ENCODE measurements at regions not wholly inside any gene's neighbourhood (a gene's known extent, or its start where the extent isn't known, plus 50 kb on each side); places are given as distances from the start of the nearest gene placed in this dataset.

DNA sequence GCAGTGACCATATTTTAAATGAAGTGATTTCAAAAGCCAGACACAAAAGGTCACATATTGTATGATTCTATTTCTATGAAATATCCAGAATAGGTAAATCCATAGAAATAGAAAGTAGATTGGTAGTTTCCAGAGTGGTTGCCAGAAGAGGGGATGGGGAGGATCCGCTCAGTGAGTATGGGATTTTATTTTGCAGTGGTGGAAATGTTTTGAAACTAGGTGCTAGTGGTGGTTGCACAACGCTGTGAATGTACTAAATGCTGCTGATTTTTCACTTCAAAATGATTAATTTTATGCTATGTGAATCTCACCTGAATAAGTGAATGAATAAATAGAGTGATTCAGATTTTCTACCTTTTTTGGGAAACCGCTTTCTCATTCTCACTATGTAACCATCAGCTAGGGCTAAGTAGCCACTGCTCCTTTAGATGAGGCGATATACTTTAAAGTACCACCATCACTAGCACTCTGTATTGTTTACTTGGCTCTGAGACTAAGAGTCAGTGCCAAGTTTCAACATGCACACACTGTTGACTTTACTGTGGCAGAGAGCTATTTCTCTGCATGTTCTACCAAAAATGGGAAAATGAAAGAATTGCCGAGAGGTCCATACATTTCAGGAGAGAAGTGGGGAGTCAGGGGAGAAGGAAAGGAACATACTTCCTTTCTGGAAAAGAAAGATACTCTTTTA is 90.7 kb upstream of the GOLIM4 start:
- no peaks in the 10 kb centered on the region for H3K27me3 ChIP-seq (ENCODE audit: insufficient read depth, low read length)
- no peak overlapping the region for H3K4me3 ChIP-seq (ENCODE audit: low read length)
- no peaks in the 10 kb centered on the region for H3K9me3 ChIP-seq (ENCODE audit: low read depth, low read length)
- H3K4me1 ChIP-seq (ENCODE audit: insufficient read depth, low read length), result no peaks in the 10 kb centered on the region

- Histone ChIP-seq H3K27me3 (ENCODE audit: insufficient read depth, low read length) (no peaks in the 10 kb centered on the region), H3K4me3 (ENCODE audit: low read length) (no peak overlapping the region), H3K9me3 (ENCODE audit: low read depth, low read length) (no peaks in the 10 kb centered on the region), H3K4me1 (ENCODE audit: insufficient read depth, low read length) (no peaks in the 10 kb centered on the region)
Measured at GRCh38 chr3:168183774-168184173, 88.0 kb upstream of the GOLIM4 start.

DNA sequence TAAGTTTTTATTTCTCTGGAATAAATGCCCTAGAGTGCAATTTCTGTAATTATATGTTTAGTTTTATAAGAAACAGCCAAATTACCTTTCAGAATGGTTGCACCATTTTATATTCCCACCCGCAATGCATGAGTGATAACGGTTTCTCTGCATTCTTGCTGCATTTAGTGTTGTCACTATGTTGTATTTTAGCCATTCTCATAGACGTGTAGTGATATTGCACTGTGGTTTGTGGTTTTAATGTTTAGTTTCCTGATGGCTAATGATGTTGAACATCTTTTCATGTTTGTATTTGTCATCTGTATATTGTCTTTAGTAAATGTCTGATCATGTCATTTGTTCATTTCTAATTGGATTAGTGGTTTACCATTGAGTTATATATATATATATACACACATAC is 73.0 kb upstream of the GOLIM4 start:
- no peaks in the 10 kb centered on the region for H3K27me3 ChIP-seq (ENCODE audit: insufficient read depth, low read length)
- no peak overlapping the region for H3K4me3 ChIP-seq (ENCODE audit: low read length)
- no peaks in the 10 kb centered on the region for H3K9me3 ChIP-seq (ENCODE audit: low read depth, low read length)
- no peaks in the 10 kb centered on the region for H3K4me1 ChIP-seq (ENCODE audit: insufficient read depth, low read length)

- Histone ChIP-seq H3K27me3 (ENCODE audit: insufficient read depth, low read length) (no peaks in the 10 kb centered on the region), H3K4me3 (ENCODE audit: low read length) (no peak overlapping the region), H3K9me3 (ENCODE audit: low read depth, low read length) (no peaks in the 10 kb centered on the region), H3K4me1 (ENCODE audit: insufficient read depth, low read length) (no peaks in the 10 kb centered on the region)
Measured at GRCh38 chr3:168165390-168166269, 69.9 kb upstream of the GOLIM4 start.

DNA sequence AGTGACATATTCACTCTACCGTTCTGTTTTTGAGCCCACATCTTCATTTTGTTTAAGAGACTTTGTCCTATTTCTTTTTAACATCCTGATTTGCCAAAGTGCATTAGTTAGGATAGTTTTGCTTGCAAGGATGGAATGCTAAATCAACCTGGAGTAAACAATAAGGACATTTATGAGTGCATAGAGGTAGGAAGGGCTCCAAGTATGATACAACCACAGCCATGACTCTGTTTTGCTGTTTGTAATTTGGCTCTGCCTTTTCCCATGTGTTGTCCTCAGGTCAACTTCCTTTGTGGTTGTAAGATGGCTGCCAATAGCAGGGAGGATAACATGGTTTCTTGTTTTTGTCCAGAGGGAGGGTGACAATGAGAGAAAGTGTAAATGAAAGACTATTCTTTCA is 66.4 kb upstream of the GOLIM4 start:
- Histone ChIP-seq H3K27me3 (ENCODE audit: insufficient read depth, low read length) (no peaks in the 10 kb centered on the region), H3K4me3 (ENCODE audit: low read length) (no peak overlapping the region), H3K4me1 (ENCODE audit: insufficient read depth, low read length) (no peaks in the 10 kb centered on the region), H3K9me3 (ENCODE audit: low read depth, low read length) (no peaks in the 10 kb centered on the region)

DNA sequence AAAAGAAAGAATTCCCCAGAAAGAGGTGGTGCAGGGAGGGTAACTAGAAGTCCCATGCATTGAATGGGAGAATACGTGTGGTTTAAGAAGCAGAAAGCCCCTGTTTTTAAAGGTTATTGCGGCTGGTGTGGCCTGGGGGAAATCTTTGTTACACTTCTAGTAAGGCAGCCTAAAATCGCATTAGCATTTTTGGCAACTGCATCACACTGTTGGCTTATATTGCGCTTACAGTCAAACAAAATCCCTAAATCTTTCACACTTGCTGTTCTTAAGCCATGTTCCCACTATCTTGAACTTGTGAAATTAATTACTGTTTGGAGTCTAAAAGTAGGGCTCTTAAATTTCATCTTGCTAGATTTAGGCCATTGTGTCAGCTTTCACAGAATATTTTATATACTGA is 66.0 kb upstream of the GOLIM4 start:
- no peak overlapping the region for H3K4me3 ChIP-seq (ENCODE audit: low read length)
- no peaks in the 10 kb centered on the region for H3K4me1 ChIP-seq (ENCODE audit: insufficient read depth, low read length)
- H3K9me3 ChIP-seq (ENCODE audit: low read depth, low read length), result no peaks in the 10 kb centered on the region
- no peaks in the 10 kb centered on the region for H3K27me3 ChIP-seq (ENCODE audit: insufficient read depth, low read length)

GRCh38 chr3:168157903-168158302 is 62.2 kb upstream of the GOLIM4 start:
- Histone ChIP-seq H3K9me3 (ENCODE audit: low read depth, low read length) (no peaks in the 10 kb centered on the region), H3K27me3 (ENCODE audit: insufficient read depth, low read length) (no peaks in the 10 kb centered on the region), H3K4me3 (ENCODE audit: low read length) (no peak overlapping the region), H3K4me1 (ENCODE audit: insufficient read depth, low read length) (no peaks in the 10 kb centered on the region)

GRCh38 chr3:168157099-168157700 is 61.5 kb upstream of the GOLIM4 start:
- H3K27me3 ChIP-seq (ENCODE audit: insufficient read depth, low read length), result no peaks in the 10 kb centered on the region
- no peaks in the 10 kb centered on the region for H3K9me3 ChIP-seq (ENCODE audit: low read depth, low read length)
- H3K4me1 ChIP-seq (ENCODE audit: insufficient read depth, low read length), result no peaks in the 10 kb centered on the region
- H3K4me3 ChIP-seq (ENCODE audit: low read length), result no peak overlapping the region

GRCh38 chr3:168156479-168156878 is 60.8 kb upstream of the GOLIM4 start:
- no peaks in the 10 kb centered on the region for H3K27me3 ChIP-seq (ENCODE audit: insufficient read depth, low read length)
- no peaks in the 10 kb centered on the region for H3K4me1 ChIP-seq (ENCODE audit: insufficient read depth, low read length)
- no peaks in the 10 kb centered on the region for H3K9me3 ChIP-seq (ENCODE audit: low read depth, low read length)
- no peak overlapping the region for H3K4me3 ChIP-seq (ENCODE audit: low read length)

DNA sequence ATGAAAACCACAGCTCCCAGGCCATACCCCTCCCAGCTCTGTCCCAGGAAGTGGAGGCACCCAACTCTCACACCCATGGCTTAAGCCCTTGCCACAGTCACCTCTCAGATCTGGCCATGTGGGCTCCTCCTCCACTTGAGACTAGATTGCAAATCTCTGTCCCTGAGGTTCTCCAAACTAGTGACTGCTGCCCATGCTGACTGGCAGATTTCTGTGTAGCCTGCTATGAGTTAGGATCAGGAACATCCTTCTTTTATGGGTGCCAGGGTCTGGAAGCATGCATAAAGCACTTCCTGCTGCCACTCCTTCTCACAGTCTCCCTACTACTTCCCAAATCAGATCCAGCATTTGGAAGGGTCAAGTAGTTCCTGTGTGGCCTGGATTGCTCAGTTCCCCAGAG is 59.6 kb upstream of the GOLIM4 start:
- no peak overlapping the region for H3K4me3 ChIP-seq (ENCODE audit: low read length)
- H3K27me3 ChIP-seq (ENCODE audit: insufficient read depth, low read length), result no peaks in the 10 kb centered on the region
- H3K4me1 ChIP-seq (ENCODE audit: insufficient read depth, low read length), result no peaks in the 10 kb centered on the region
- H3K9me3 ChIP-seq (ENCODE audit: low read depth, low read length), result no peaks in the 10 kb centered on the region

- no peak overlapping the region for H3K4me3 ChIP-seq (ENCODE audit: low read length)
- no peaks in the 10 kb centered on the region for H3K27me3 ChIP-seq (ENCODE audit: insufficient read depth, low read length)
- no peaks in the 10 kb centered on the region for H3K4me1 ChIP-seq (ENCODE audit: insufficient read depth, low read length)
- H3K9me3 ChIP-seq (ENCODE audit: low read depth, low read length), result no peaks in the 10 kb centered on the region
Measured at GRCh38 chr3:168154089-168154488, 58.4 kb upstream of the GOLIM4 start.

GRCh38 chr3:168152149-168152548 is 56.4 kb upstream of the GOLIM4 start:
- no peaks in the 10 kb centered on the region for H3K27me3 ChIP-seq (ENCODE audit: insufficient read depth, low read length)

More at GRCh38 chr3:168152149-168152548, 56.4 kb upstream of the GOLIM4 start:
- Histone ChIP-seq H3K4me3 (ENCODE audit: low read length) (no peak overlapping the region), H3K4me1 (ENCODE audit: insufficient read depth, low read length) (no peaks in the 10 kb centered on the region), H3K9me3 (ENCODE audit: low read depth, low read length) (no peaks in the 10 kb centered on the region)
